ENCODE measurements at regions not wholly inside any gene's neighbourhood (a gene's known extent, or its start where the extent isn't known, plus 50 kb on each side); places are given as distances from the start of the nearest gene placed in this dataset.
A peak's percentile ranks its signal among the peaks of the same experiment; 100 is the strongest.

DNA sequence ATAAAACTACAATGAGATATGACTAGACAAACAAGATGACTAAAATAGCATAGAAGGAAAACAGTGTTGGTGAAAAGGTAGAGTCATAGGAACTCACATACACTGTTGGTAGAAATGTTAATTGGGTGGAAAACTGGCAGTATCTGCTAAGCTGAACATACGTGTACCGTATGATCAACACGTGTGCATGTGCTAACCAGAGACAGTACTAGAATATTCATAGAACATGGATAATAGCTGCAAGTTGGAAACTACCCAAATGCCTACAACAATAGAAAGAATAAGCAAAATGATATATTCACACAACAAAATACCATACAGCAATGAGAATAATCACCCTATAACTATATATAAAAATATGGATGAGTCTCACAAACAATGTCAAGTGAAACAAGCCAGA is 184.0 kb downstream of the IBTK start (continued):
- TF ChIP-seq, protein P1, sequence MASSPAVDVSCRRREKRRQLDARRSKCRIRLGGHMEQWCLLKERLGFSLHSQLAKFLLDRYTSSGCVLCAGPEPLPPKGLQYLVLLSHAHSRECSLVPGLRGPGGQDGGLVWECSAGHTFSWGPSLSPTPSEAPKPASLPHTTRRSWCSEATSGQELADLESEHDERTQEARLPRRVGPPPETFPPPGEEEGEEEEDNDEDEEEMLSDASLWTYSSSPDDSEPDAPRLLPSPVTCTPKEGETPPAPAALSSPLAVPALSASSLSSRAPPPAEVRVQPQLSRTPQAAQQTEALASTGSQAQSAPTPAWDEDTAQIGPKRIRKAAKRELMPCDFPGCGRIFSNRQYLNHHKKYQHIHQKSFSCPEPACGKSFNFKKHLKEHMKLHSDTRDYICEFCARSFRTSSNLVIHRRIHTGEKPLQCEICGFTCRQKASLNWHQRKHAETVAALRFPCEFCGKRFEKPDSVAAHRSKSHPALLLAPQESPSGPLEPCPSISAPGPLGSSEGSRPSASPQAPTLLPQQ (tag by site-specific recombination; IDR thresholded peaks at IDR 0.05) = no peak

DNA sequence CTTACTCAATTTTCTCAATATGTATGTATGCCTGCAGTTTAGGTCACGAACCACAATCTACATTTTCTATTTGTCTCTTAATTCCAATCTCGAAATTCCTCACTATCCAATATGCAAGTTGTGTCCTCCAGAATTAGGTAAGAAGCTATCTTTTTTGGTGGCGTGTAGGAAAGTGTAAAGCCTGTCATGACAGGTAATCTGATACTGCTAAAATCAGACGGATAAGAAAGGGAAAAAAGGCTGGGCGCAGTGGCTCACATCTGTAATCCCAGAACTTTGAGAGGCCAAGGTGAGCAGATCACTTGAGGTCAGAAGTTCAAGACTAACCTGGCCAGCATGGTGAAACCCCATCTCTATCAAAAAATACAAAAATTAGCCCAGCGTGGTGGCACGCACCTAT is 185.3 kb downstream of the IBTK start:
- Histone ChIP-seq H3K9me3 (ENCODE audit: control insufficient read depth, insufficient read depth, low read depth, low read length) (no peaks in the 10 kb centered on the region), H3K36me3 (ENCODE audit: control insufficient read depth in 2 of 2, insufficient read depth in 1 of 2, low read length in 2 of 2) (no peaks in the 10 kb centered on the region), H3K27ac (ENCODE audit: extremely low read depth, low read depth, low read length) (no peak overlapping the region), H3K4me1 (ENCODE audit: control insufficient read depth, insufficient read depth, low read length) (no peaks in the 10 kb centered on the region), H3K4me3 (ENCODE audit: low read depth, low read length) (no peak overlapping the region)
- ChIA-PET CTCF (interaction anchor here (0.5 to 1.1 kb wide), 4 partner anchors 9 to 1644 kb away, joined by 3 read pairs; no protein-coding TSS in a partner anchor), POLR2A (no interaction called here)
- no peak for TF ChIP-seq YY1 (tag by site-specific recombination; IDR thresholded peaks at IDR 0.05)
- peak; percentile 92 for TF ChIP-seq ZNF157 (tag by site-specific recombination; IDR thresholded peaks at IDR 0.05)

DNA sequence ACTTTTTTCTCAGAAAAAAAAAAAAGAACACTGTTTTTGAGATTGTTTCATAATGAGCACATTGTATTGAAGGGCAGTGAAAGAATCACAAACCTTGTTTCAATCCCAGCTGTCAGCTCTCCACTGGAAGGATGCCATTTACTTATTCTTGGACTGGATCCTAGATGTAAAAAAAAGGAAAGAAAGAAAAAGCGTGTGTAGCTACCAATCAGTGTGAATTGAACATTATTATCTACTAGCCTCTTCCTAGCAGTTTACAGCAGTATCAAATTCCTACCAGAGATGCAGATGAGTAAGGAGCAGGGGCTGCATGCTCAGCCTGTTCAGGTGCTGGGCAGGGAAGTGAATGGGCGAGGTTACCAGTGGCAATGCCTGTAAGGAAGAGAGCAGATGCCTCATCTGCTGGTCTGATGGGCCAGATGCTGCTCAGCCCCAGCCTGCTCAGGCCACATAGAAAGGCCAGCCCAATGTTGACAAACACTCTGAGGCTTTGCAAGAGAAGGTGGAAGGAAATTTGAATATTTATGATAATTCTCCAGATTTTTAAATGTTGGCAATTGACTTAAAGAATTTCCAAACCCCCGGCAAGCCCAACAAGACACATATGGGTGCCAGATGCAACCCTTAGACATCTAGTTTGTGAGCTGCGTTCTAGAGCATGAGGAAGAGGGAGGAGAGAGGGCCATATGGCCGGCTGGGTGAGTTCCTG is 189.5 kb downstream of the IBTK start:
- POLR2A ChIA-PET = no interaction called here
- TF ChIP-seq ZNF335 (tag by site-specific recombination; conservative IDR thresholded peaks at IDR 0.05) (peak; percentile 33; the same call in 1 of the 2 replicates), ZNF76 (tag by site-specific recombination; IDR thresholded peaks at IDR 0.05; ENCODE audit: borderline replicate concordance, low read depth) (no peak), TRIM28 (IDR thresholded peaks at IDR 0.05; ENCODE audit: borderline replicate concordance, low read length) (no peak), ZNF10 (tag by site-specific recombination; IDR thresholded peaks at IDR 0.05) (peak; percentile 70; the same call in 1 of the 2 replicates)
- TF ChIP-seq, protein P2, sequence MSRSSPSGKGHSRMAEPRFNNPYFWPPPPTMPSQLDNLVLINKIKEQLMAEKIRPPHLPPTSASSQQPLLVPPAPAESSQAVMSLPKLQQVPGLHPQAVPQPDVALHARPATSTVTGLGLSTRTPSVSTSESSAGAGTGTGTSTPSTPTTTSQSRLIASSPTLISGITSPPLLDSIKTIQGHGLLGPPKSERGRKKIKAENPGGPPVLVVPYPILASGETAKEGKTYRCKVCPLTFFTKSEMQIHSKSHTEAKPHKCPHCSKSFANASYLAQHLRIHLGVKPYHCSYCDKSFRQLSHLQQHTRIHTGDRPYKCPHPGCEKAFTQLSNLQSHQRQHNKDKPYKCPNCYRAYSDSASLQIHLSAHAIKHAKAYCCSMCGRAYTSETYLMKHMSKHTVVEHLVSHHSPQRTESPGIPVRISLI (tag by site-specific recombination; IDR thresholded peaks at IDR 0.05) = 0 out of 2 replicates have a peak, but pooled peaks have one; percentile 68
- CTCF ChIA-PET = interaction anchor here (0.7 to 1.3 kb wide), 2 partner anchors 17 to 917 kb away, joined by 3 to 5 read pairs; no protein-coding TSS in a partner anchor
- H3K9me3 ChIP-seq (ENCODE audit: control insufficient read depth, insufficient read depth, low read depth, low read length) = no peaks in the 10 kb centered on the region
- H3K4me3 ChIP-seq (ENCODE audit: low read depth, low read length) = no peak overlapping the region
- H3K4me1 ChIP-seq (ENCODE audit: control insufficient read depth, insufficient read depth, low read length) = no peaks in the 10 kb centered on the region
- H3K36me3 ChIP-seq (ENCODE audit: control insufficient read depth in 2 of 2, insufficient read depth in 1 of 2, low read length in 2 of 2) = no peaks in the 10 kb centered on the region
- no peak overlapping the region for H3K27ac ChIP-seq (ENCODE audit: extremely low read depth, low read depth, low read length)

DNA sequence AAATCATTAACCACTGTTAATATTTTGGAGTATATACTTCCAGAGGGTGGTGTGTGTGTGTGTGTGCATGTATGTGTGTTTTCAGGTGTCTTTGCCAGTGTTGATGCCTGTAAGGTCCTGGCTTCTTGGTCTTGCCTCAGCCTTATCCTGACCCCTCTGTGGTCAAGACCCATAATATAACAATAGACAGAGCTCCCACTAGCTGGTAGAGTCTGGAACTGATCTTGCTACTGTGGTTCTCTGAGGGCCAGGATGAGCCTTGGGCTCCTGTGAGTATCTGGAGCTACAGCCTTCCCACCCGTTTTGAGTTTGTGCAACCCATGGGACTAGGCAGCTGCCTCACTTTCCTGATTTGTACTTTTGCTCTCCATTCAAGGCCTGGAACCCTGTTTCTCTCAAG is 191.0 kb downstream of the IBTK start:
- H3K4me1 ChIP-seq (ENCODE audit: control insufficient read depth, insufficient read depth, low read length) = no peaks in the 10 kb centered on the region
- no peak overlapping the region for H3K27ac ChIP-seq (ENCODE audit: extremely low read depth, low read depth, low read length)
- ChIA-PET POLR2A (no interaction called here), CTCF (interaction anchor here (0.6 to 0.7 kb wide), 2 partner anchors 9 to 25 kb away, joined by 3 read pairs; no protein-coding TSS in a partner anchor)
- no peaks in the 10 kb centered on the region for H3K9me3 ChIP-seq (ENCODE audit: control insufficient read depth, insufficient read depth, low read depth, low read length)
- no peak overlapping the region for H3K4me3 ChIP-seq (ENCODE audit: low read depth, low read length)
- no peak for TF ChIP-seq ZNF433 (tag by site-specific recombination; IDR thresholded peaks at IDR 0.05; ENCODE audit: low read depth)
- TF ChIP-seq, protein P3, sequence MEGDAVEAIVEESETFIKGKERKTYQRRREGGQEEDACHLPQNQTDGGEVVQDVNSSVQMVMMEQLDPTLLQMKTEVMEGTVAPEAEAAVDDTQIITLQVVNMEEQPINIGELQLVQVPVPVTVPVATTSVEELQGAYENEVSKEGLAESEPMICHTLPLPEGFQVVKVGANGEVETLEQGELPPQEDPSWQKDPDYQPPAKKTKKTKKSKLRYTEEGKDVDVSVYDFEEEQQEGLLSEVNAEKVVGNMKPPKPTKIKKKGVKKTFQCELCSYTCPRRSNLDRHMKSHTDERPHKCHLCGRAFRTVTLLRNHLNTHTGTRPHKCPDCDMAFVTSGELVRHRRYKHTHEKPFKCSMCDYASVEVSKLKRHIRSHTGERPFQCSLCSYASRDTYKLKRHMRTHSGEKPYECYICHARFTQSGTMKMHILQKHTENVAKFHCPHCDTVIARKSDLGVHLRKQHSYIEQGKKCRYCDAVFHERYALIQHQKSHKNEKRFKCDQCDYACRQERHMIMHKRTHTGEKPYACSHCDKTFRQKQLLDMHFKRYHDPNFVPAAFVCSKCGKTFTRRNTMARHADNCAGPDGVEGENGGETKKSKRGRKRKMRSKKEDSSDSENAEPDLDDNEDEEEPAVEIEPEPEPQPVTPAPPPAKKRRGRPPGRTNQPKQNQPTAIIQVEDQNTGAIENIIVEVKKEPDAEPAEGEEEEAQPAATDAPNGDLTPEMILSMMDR (tag by site-specific recombination; IDR thresholded peaks at IDR 0.05) = peak; percentile 40; the same call in 1 of the 2 replicates
- H3K36me3 ChIP-seq (ENCODE audit: control insufficient read depth in 2 of 2, insufficient read depth in 1 of 2, low read length in 2 of 2) = no peaks in the 10 kb centered on the region

Data from HEK293 (cell line).